SK-N-SH treated with all-trans-retinoic acid at 6 μM for 48 hours (cell line): ENCODE measurements at regions not wholly inside any gene's neighbourhood (a gene's known extent, or its start where the extent isn't known, plus 50 kb on each side); places are given as distances from the start of the nearest gene placed in this dataset.

Experiments
- CREB5 ChIP-seq: fragments of 250-450 bp; sonication (Bioruptor Pico); IDR thresholded peaks from 2 replicates; pipeline ENCODE4 v1.5.1; 2020; ENCODE audit warnings: low read depth, mild to moderate bottlenecking, moderate library complexity
- ISL1 ChIP-seq: fragments of 250-450 bp; sonication (Bioruptor Pico); IDR thresholded peaks from 2 replicates; pipeline ENCODE4 v2.1.2; 2022; ENCODE audit warnings: mild to moderate bottlenecking, moderate library complexity
- OSR1 ChIP-seq: fragments of 250-450 bp; sonication (Bioruptor Pico); IDR thresholded peaks from 2 replicates; pipeline ENCODE4 v1.8.0; 2022; ENCODE audit warnings: moderate library complexity, mild to moderate bottlenecking, inconsistent platforms
- PATZ1 ChIP-seq: fragments of 250-450 bp; sonication (Bioruptor Pico); IDR thresholded peaks from 2 replicates; pipeline ENCODE4 v1.8.0; 2020; ENCODE audit warnings: mild to moderate bottlenecking, moderate library complexity, borderline replicate concordance
- TSHZ2 ChIP-seq: fragments of 250-450 bp; sonication (Bioruptor Pico); IDR thresholded peaks from 2 replicates; pipeline ENCODE4 v1.5.0; 2020; ENCODE audit warnings: mild to moderate bottlenecking, moderate library complexity
- ZFP30 ChIP-seq: fragments of 450-650 bp; formaldehyde crosslinking; IDR thresholded peaks from 2 replicates; pipeline ENCODE4 v1.5.0; 2022; ENCODE audit warnings: mild to moderate bottlenecking, moderate library complexity

GRCh38 chr13:77465603-77466195 is 69.8 kb upstream of the SCEL start:
- TF ChIP-seq ISL1 (no peak), PATZ1 (CRISPR knock-in tag) (no peak), ZFP30 (CRISPR knock-in tag) (no peak), CREB5 (CRISPR knock-in tag) (no peak), TSHZ2 (no peak), OSR1 (CRISPR knock-in tag) (no peak)
